Activated T-cell treated with anti-CD3 and anti-CD28 coated beads, Interleukin-2, amount 50 U/mL, for 24 hours (primary cell): ENCODE measurements at regions not wholly inside any gene's neighbourhood (a gene's known extent, or its start where the extent isn't known, plus 50 kb on each side); places are given as distances from the start of the nearest gene placed in this dataset.

Experiments used
- DNase-seq: peaks from one replicate; pipeline ENCODE4 v3.0.0-alpha.2; 2020
- H3K27ac Mint-ChIP-seq: 2 replicates; pipeline ENCODE4 v1.8.0; 2020; ENCODE audit warnings: mild to moderate bottlenecking, mixed read lengths
- H3K27me3 Mint-ChIP-seq: 2 replicates; pipeline ENCODE4 v1.8.0; 2020; ENCODE audit warnings: mixed read lengths
- H3K36me3 Mint-ChIP-seq: 2 replicates; pipeline ENCODE4 v1.8.0; 2020; ENCODE audit warnings: low read depth, mixed read lengths
- H3K4me1 Mint-ChIP-seq: 2 replicates; pipeline ENCODE4 v1.8.0; 2020; ENCODE audit warnings: low read depth, mixed read lengths
- H3K4me3 Mint-ChIP-seq: 2 replicates; pipeline ENCODE4 v1.8.0; 2020; ENCODE audit warnings: mild to moderate bottlenecking, moderate library complexity, mixed read lengths
- H3K9me3 Mint-ChIP-seq: 2 replicates; pipeline ENCODE4 v1.8.0; 2020; ENCODE audit warnings: mixed read lengths

DNA sequence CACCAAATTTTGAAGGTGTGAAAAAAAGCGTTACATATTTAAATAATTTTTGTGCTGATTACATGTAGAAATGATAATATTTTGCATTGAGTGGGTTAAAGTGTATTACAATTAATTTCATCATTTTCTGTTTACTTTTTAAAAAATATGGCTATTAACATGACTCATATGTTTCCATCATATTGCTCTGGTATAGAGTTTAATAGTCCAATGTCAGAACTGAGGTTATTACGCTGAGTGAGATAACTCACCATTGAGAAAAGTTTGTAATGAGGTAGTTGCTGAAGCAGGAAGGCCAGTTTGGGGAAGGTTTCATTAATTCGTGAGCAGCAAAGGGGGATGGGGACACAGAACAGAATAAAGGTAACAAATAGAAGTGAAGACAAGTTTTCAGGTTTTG, 865.7 kb upstream of the MGAT4C start:
- Mint-ChIP-seq H3K27me3 (no peaks in the 10 kb centered on the region), H3K9me3 (peaks cover 19% of the 10 kb centered on the region), H3K4me3 (no peak overlapping the region), H3K27ac (no peak overlapping the region), H3K36me3 (no peaks in the 10 kb centered on the region), H3K4me1 (no peaks in the 10 kb centered on the region)
- DNase-seq, result no peak

- H3K27me3 Mint-ChIP-seq, result no peaks in the 10 kb centered on the region
- H3K36me3 Mint-ChIP-seq, result no peaks in the 10 kb centered on the region
- H3K27ac Mint-ChIP-seq, result no peak overlapping the region
- H3K4me1 Mint-ChIP-seq, result no peaks in the 10 kb centered on the region
- peaks cover 19% of the 10 kb centered on the region for H3K9me3 Mint-ChIP-seq
- no peak overlapping the region for H3K4me3 Mint-ChIP-seq
- no peak for DNase-seq
Observed at GRCh38 chr12:87120440-87120839, 864.2 kb upstream of the MGAT4C start.

- no peaks in the 10 kb centered on the region for H3K36me3 Mint-ChIP-seq
- H3K4me1 Mint-ChIP-seq, result no peaks in the 10 kb centered on the region
- no peaks in the 10 kb centered on the region for H3K27me3 Mint-ChIP-seq
- H3K27ac Mint-ChIP-seq, result no peak overlapping the region
- no peak for DNase-seq
- H3K9me3 Mint-ChIP-seq, result peaks cover 16% of the 10 kb centered on the region
- H3K4me3 Mint-ChIP-seq, result no peak overlapping the region
Observed at GRCh38 chr12:87119713-87120112, 863.5 kb upstream of the MGAT4C start.

DNA sequence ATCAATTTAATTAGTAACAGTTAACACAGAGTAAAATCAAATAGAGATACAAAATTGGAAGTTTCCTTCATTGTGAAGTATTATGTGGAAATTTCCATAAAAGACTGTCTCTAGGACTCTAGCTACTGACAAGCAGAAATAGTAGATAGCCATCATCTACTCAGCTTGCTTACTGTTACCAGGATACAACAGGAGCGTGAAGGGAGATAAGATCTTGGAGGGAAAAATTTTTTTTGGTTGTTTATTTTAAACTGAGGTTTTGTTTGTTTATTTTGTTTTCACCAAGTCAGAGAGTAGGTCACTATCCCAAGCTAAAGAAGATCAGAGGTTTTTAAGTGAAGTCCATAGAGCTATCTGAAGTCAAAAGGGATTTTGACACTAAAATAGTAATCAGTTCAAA, 861.3 kb upstream of the MGAT4C start:
- Mint-ChIP-seq H3K27ac (no peak overlapping the region), H3K36me3 (no peaks in the 10 kb centered on the region), H3K9me3 (peaks cover 7% of the 10 kb centered on the region), H3K4me1 (no peaks in the 10 kb centered on the region), H3K4me3 (no peak overlapping the region), H3K27me3 (no peaks in the 10 kb centered on the region)
- DNase-seq, result no peak

DNA sequence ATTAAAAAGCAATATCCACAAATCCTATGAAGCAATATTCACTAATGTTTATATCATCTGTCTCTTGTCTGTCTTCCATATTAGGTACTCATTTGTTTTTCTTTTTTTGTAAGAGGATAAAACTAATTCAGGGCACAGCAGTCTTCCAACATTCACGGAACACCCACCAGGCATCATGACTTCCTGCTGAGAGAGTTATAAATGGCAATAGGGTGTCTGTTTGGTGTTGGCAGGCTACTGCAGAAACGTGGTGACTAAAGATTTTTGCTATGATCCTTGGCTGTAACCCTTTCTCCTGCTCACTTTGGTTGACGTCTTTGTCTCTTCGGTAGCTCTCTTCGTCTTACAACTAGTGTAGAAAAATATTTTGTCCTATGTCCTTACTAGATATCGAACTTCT, 860.6 kb upstream of the MGAT4C start:
- Mint-ChIP-seq H3K27me3 (no peaks in the 10 kb centered on the region), H3K4me3 (no peak overlapping the region), H3K36me3 (no peaks in the 10 kb centered on the region), H3K4me1 (no peaks in the 10 kb centered on the region), H3K9me3 (peaks cover 7% of the 10 kb centered on the region), H3K27ac (no peak overlapping the region)
- DNase-seq, result no peak

DNA sequence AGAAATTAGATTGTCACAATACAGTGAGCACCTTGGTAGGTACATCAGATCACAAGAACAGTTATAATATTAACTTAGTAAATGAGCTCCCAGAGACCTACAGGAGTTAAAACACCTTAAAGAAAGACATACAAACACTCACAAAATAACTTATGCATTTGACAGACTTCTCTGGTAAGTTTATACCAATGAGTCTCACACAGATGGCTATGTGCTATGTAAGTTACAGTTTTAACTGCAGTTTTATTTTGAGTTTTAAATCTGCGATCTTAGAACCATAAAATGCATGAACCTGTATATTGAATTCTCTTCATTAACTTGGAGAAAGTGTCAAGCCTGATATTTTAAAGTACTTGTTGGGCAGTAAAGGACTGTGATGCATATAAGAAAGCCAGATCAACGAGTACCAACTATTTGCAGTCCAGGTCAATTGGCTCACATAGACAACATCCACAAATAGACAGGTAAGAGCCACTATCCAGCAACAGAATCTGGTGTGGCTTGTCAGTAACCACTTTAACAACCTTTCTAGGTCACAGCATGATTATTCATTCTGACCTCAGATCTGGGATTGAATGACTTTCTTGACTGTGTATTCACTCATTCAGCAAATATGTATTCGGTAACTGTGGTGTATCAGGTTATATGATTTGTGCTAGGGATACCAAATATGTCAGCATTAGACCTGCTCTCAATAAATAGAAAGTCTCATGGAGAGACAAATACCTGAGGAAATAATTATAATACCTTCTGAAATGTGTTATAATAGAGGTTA, 856.6 kb upstream of the MGAT4C start:
- Mint-ChIP-seq H3K27ac (no peak overlapping the region), H3K9me3 (peaks cover 3% of the 10 kb centered on the region), H3K4me3 (no peak overlapping the region), H3K27me3 (no peaks in the 10 kb centered on the region), H3K36me3 (no peaks in the 10 kb centered on the region), H3K4me1 (no peaks in the 10 kb centered on the region)
- no peak for DNase-seq

- Mint-ChIP-seq H3K9me3 (peaks cover 7% of the 10 kb centered on the region), H3K27ac (no peak overlapping the region)
Observed at GRCh38 chr12:87107766-87108165, 851.6 kb upstream of the MGAT4C start.

DNA sequence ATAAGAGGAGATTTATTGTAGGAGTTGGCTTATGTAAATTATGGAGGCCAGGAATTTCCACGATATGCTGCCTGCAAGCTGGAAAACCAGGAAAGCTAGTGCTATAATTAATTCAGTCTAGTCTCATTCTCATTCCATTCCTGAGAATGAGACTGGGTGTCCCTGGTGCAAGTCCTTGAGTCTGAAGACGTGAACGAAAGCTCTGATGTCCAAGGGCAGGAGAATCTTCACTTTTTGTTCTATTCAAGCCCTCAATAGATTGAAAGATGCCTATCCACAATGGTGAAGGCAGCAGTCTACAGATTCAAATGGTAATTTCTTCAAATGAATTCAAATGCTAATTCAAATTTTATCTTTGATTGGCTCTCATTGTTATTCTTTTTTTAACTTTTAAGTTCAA, 851.1 kb upstream of the MGAT4C start:
- Mint-ChIP-seq H3K27me3 (no peaks in the 10 kb centered on the region), H3K27ac (no peak overlapping the region), H3K36me3 (no peaks in the 10 kb centered on the region), H3K9me3 (peaks cover 7% of the 10 kb centered on the region), H3K4me1 (no peaks in the 10 kb centered on the region), H3K4me3 (no peak overlapping the region)
- DNase-seq, result no peak

More at GRCh38 chr12:87107766-87108165, 851.6 kb upstream of the MGAT4C start:
- no peaks in the 10 kb centered on the region for H3K4me1 Mint-ChIP-seq
- H3K36me3 Mint-ChIP-seq, result no peaks in the 10 kb centered on the region
- no peaks in the 10 kb centered on the region for H3K27me3 Mint-ChIP-seq
- no peak for DNase-seq
- H3K4me3 Mint-ChIP-seq, result no peak overlapping the region

DNA sequence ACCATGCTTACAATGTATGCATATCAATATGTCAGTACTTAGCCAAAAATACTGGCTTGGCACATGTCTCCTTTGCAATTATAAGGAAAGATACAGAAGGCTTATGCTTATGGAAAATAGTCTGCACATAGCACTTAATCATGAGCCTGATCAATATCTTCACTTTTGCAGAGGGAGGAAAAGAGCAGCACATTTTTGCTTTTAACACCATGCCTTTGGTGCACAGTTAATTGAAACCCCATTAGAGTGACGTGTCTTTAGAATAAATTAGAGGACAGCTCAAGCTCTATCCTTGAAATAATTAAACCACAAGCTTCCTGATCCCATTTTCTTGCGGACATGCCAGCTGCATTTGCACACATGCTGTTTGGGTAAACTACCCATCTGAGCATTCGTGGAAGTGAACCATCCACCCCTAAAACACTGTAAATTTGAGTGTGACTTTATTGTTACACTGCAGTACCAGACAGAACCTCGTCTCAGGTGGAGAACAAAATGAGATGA, 839.9 kb upstream of the MGAT4C start:
- no peaks in the 10 kb centered on the region for H3K9me3 Mint-ChIP-seq
- no peak for DNase-seq
- H3K27ac Mint-ChIP-seq, result no peak overlapping the region
- no peaks in the 10 kb centered on the region for H3K36me3 Mint-ChIP-seq
- H3K4me3 Mint-ChIP-seq, result no peak overlapping the region
- no peaks in the 10 kb centered on the region for H3K27me3 Mint-ChIP-seq
- no peaks in the 10 kb centered on the region for H3K4me1 Mint-ChIP-seq

GRCh38 chr12:87094356-87094755, 838.2 kb upstream of the MGAT4C start:
- no peak overlapping the region for H3K27ac Mint-ChIP-seq
- no peak overlapping the region for H3K4me3 Mint-ChIP-seq
- DNase-seq, result no peak
- no peaks in the 10 kb centered on the region for H3K36me3 Mint-ChIP-seq
- no peaks in the 10 kb centered on the region for H3K27me3 Mint-ChIP-seq
- no peaks in the 10 kb centered on the region for H3K9me3 Mint-ChIP-seq
- H3K4me1 Mint-ChIP-seq, result no peaks in the 10 kb centered on the region

GRCh38 chr12:87092421-87092820, 836.2 kb upstream of the MGAT4C start:
- no peak overlapping the region for H3K4me3 Mint-ChIP-seq
- no peaks in the 10 kb centered on the region for H3K27me3 Mint-ChIP-seq
- H3K36me3 Mint-ChIP-seq, result no peaks in the 10 kb centered on the region
- H3K4me1 Mint-ChIP-seq, result no peaks in the 10 kb centered on the region
- no peak overlapping the region for H3K27ac Mint-ChIP-seq
- no peak for DNase-seq
- H3K9me3 Mint-ChIP-seq, result peaks cover 2% of the 10 kb centered on the region

DNA sequence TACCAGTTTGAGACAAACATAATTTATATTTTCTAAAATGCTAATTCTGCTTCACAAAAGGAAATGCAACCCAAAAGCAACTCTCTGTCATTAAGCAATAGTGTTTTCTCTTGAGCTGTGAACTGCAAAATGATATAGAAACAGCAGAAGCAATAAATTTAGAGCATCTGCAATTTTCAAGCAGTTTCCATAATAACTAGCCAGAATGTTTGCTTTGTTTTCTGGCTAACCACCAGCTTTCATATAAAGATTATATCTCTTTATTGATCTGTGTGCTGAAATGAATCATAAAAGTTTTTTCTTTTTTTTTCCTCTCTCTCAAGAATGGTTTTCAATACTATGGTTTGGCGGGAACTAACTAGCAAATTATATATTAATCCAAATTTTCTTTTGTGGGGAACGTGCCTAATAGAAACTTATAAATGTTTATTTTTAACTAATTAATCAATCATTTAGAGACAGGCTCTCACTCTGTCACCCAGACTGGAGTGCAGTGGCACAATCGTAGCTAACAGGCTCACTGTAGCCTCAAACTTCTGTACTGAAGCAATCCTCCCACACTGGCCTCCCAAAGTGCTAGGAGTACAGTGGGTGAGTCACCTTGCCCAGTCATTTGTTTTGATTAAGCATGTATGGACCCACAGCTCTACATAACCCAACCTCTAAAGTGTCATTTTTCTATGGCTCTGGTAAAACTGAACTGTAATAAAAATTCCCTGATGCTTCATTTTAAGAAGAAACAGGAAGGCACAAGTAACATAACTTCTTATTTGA, 830.1 kb upstream of the MGAT4C start:
- H3K9me3 Mint-ChIP-seq, result peaks cover 4% of the 10 kb centered on the region
- no peaks in the 10 kb centered on the region for H3K36me3 Mint-ChIP-seq
- no peak for DNase-seq
- H3K4me1 Mint-ChIP-seq, result no peaks in the 10 kb centered on the region
- H3K27me3 Mint-ChIP-seq, result no peaks in the 10 kb centered on the region
- H3K27ac Mint-ChIP-seq, result no peak overlapping the region
- no peak overlapping the region for H3K4me3 Mint-ChIP-seq

DNA sequence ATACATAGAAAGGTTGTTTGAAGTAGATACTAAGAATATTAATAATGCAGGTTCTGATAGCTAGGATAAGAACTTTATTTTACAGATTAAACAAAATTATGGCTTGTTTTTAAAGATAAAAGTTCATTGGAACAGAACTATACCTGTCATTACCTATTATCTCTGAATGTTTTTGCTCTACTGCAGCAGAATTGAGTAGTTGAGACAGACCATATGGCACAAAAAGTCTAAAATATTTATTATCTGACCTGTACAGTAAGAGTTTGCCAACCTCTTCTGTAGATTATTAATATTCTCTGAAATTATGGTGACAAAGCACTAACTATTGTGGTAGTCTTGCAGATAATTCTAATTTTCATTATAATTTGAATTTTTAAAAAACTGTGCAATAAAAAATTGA, 829.1 kb upstream of the MGAT4C start:
- Mint-ChIP-seq H3K27me3 (no peaks in the 10 kb centered on the region), H3K9me3 (peaks cover 4% of the 10 kb centered on the region), H3K4me1 (no peaks in the 10 kb centered on the region), H3K27ac (no peak overlapping the region), H3K4me3 (no peak overlapping the region), H3K36me3 (no peaks in the 10 kb centered on the region)
- DNase-seq, result no peak

GRCh38 chr12:87082756-87083155, 826.6 kb upstream of the MGAT4C start:
- Mint-ChIP-seq H3K27ac (no peak overlapping the region), H3K36me3 (no peaks in the 10 kb centered on the region), H3K4me1 (no peaks in the 10 kb centered on the region), H3K4me3 (no peak overlapping the region), H3K27me3 (no peaks in the 10 kb centered on the region), H3K9me3 (peaks cover 2% of the 10 kb centered on the region)
- no peak for DNase-seq

GRCh38 chr12:87074781-87075180, 818.6 kb upstream of the MGAT4C start:
- DNase-seq, result no peak
- Mint-ChIP-seq H3K9me3 (peaks cover 9% of the 10 kb centered on the region), H3K27me3 (no peaks in the 10 kb centered on the region), H3K27ac (no peak overlapping the region), H3K4me3 (no peak overlapping the region), H3K36me3 (no peaks in the 10 kb centered on the region), H3K4me1 (no peaks in the 10 kb centered on the region)
